ENCODE measurements at regions not wholly inside any gene's neighbourhood (a gene's known extent, or its start where the extent isn't known, plus 50 kb on each side); places are given as distances from the start of the nearest gene placed in this dataset.
"Not testable (repeated sequence)": the region's sequence is repeated elsewhere in the genome, so short reads cannot be mapped to it uniquely, and the experiment has no call there.

GRCh38 chr18:39611381-39612100, 2045.9 kb upstream of the CELF4 start:
- DNase-seq (ENCODE audit: low spot score) = no peak

- no peak for DNase-seq (ENCODE audit: low spot score)
These were observed 2041.4 kb upstream of the CELF4 start for GRCh38 chr18:39607034-39607433.

- DNase-seq (ENCODE audit: low spot score) = no peak
These were observed 2039.2 kb upstream of the CELF4 start for GRCh38 chr18:39604836-39605235.

GRCh38 chr18:39602131-39602530, 2036.5 kb upstream of the CELF4 start:
- DNase-seq (ENCODE audit: low spot score) = no peak

GRCh38 chr18:39600894-39601293, 2035.3 kb upstream of the CELF4 start:
- DNase-seq (ENCODE audit: low spot score) = no peak

GRCh38 chr18:39599251-39599650, 2033.7 kb upstream of the CELF4 start:
- DNase-seq (ENCODE audit: low spot score) = no peak

GRCh38 chr18:39596891-39597290, 2031.3 kb upstream of the CELF4 start:
- DNase-seq (ENCODE audit: low spot score) = no peak

- DNase-seq (ENCODE audit: low spot score) = no peak
These were observed 2030.6 kb upstream of the CELF4 start for GRCh38 chr18:39596221-39596620.

GRCh38 chr18:39594206-39594605, 2028.6 kb upstream of the CELF4 start:
- DNase-seq (ENCODE audit: low spot score) = no peak

GRCh38 chr18:39591649-39592048, 2026.1 kb upstream of the CELF4 start:
- no peak for DNase-seq (ENCODE audit: low spot score)

- no peak for DNase-seq (ENCODE audit: low spot score)
These were observed 2023.9 kb upstream of the CELF4 start for GRCh38 chr18:39589496-39589895.

- DNase-seq (ENCODE audit: low spot score) = no peak
These were observed 2022.0 kb upstream of the CELF4 start for GRCh38 chr18:39587586-39587985.

- DNase-seq (ENCODE audit: low spot score) = no peak
These were observed 2021.1 kb upstream of the CELF4 start for GRCh38 chr18:39586741-39587140.

- no peak for DNase-seq (ENCODE audit: low spot score)
These were observed 2009.3 kb upstream of the CELF4 start for GRCh38 chr18:39574897-39575296.

GRCh38 chr18:39571511-39571910, 2005.9 kb upstream of the CELF4 start:
- no peak for DNase-seq (ENCODE audit: low spot score)

- not testable (repeated sequence) for DNase-seq (ENCODE audit: low spot score)
These were observed 2000.1 kb upstream of the CELF4 start for GRCh38 chr18:39565551-39566230.

GRCh38 chr18:39564716-39565115, 1999.1 kb upstream of the CELF4 start:
- DNase-seq (ENCODE audit: low spot score) = no peak

- DNase-seq (ENCODE audit: low spot score) = no peak
These were observed 1995.5 kb upstream of the CELF4 start for GRCh38 chr18:39561126-39561525.

- DNase-seq (ENCODE audit: low spot score) = no peak
These were observed 1993.1 kb upstream of the CELF4 start for GRCh38 chr18:39558658-39559057.

- no peak for DNase-seq (ENCODE audit: low spot score)
These were observed 1989.9 kb upstream of the CELF4 start for GRCh38 chr18:39555496-39555895.

- DNase-seq (ENCODE audit: low spot score) = no peak
These were observed 1985.1 kb upstream of the CELF4 start for GRCh38 chr18:39550701-39551100.

GRCh38 chr18:39549144-39549543, 1983.5 kb upstream of the CELF4 start:
- no peak for DNase-seq (ENCODE audit: low spot score)

GRCh38 chr18:39531659-39532058, 1966.1 kb upstream of the CELF4 start:
- DNase-seq (ENCODE audit: low spot score) = no peak

GRCh38 chr18:39529358-39529757, 1963.8 kb upstream of the CELF4 start:
- no peak for DNase-seq (ENCODE audit: low spot score)
